ENCODE measurements at regions not wholly inside any gene's neighbourhood (a gene's known extent, or its start where the extent isn't known, plus 50 kb on each side); places are given as distances from the start of the nearest gene placed in this dataset.

- TF ChIP-seq TBP (IDR thresholded peaks at IDR 0.05; ENCODE audit: low read depth, low read length) (no peak), EZH2 (IDR thresholded peaks at IDR 0.05; ENCODE audit: low read depth, low read length, severe bottlenecking) (no peak), POLR2AphosphoS5 (IDR thresholded peaks at IDR 0.05; ENCODE audit: low read depth, low read length) (no peak), SP1 (IDR thresholded peaks at IDR 0.05; ENCODE audit: low read depth, low read length) (no peak), EP300 (IDR thresholded peaks at IDR 0.05; ENCODE audit: borderline replicate concordance in 1 of 2, low read depth in 2 of 2, low read length in 2 of 2) (no peak), SRF (IDR thresholded peaks at IDR 0.05; ENCODE audit: low read depth, low read length) (no peak), FOSL1 (IDR thresholded peaks at IDR 0.05; ENCODE audit: insufficient read depth, low read depth, low read length) (no peak), RNF2 (IDR thresholded peaks at IDR 0.05; ENCODE audit: borderline replicate concordance, low read depth, low read length, missing control alignments, poor library complexity, severe bottlenecking) (no peak)
- TF ChIP-seq, protein P1, sequence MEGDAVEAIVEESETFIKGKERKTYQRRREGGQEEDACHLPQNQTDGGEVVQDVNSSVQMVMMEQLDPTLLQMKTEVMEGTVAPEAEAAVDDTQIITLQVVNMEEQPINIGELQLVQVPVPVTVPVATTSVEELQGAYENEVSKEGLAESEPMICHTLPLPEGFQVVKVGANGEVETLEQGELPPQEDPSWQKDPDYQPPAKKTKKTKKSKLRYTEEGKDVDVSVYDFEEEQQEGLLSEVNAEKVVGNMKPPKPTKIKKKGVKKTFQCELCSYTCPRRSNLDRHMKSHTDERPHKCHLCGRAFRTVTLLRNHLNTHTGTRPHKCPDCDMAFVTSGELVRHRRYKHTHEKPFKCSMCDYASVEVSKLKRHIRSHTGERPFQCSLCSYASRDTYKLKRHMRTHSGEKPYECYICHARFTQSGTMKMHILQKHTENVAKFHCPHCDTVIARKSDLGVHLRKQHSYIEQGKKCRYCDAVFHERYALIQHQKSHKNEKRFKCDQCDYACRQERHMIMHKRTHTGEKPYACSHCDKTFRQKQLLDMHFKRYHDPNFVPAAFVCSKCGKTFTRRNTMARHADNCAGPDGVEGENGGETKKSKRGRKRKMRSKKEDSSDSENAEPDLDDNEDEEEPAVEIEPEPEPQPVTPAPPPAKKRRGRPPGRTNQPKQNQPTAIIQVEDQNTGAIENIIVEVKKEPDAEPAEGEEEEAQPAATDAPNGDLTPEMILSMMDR (IDR thresholded peaks at IDR 0.05; ENCODE audit: control extremely low read depth in 1 of 3, insufficient read depth in 1 of 3, low read depth in 1 of 3, low read length in 3 of 3): no peak
- TF ChIP-seq, protein P2, sequence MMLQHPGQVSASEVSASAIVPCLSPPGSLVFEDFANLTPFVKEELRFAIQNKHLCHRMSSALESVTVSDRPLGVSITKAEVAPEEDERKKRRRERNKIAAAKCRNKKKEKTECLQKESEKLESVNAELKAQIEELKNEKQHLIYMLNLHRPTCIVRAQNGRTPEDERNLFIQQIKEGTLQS (IDR thresholded peaks at IDR 0.05; ENCODE audit: insufficient read depth, low read depth, low read length): no peak
Observed at GRCh38 chr5:51974834-51975233, 591.6 kb downstream of the ISL1 start.
